ENCODE measurements at regions not wholly inside any gene's neighbourhood (a gene's known extent, or its start where the extent isn't known, plus 50 kb on each side); places are given as distances from the start of the nearest gene placed in this dataset.
A peak's percentile ranks its signal among the peaks of the same experiment; 100 is the strongest.

GRCh38 chr6:67839818-67840217, 795.3 kb upstream of the ADGRB3 start:
- Histone ChIP-seq H3K14ac (ENCODE audit: low read length) (no peak overlapping the region), H3K23ac (ENCODE audit: low read depth, low read length, poor library complexity) (no peak overlapping the region), H3K9ac (ENCODE audit: low read depth, low read length, poor library complexity) (no peak overlapping the region), H3K4me1 (ENCODE audit: control insufficient read depth in 2 of 2, insufficient read depth in 1 of 2, low read depth in 1 of 2, low read length in 2 of 2) (no peaks in the 10 kb centered on the region), H3K36me3 (replicated peaks in 1 of 2; ENCODE audit: control insufficient read depth in 2 of 2, insufficient read depth in 2 of 2, low read length in 2 of 2) (no peaks in the 10 kb centered on the region), H3K27me3 (ENCODE audit: control insufficient read depth in 3 of 3, insufficient read depth in 3 of 3, low read depth in 1 of 3, low read length in 3 of 3) (no peaks in the 10 kb centered on the region), H2BK5ac (ENCODE audit: low read length) (no peak overlapping the region), H3K4me3 (ENCODE audit: low read length in 2 of 2) (no peak overlapping the region), H3K79me1 (ENCODE audit: low read depth, low read length) (no peaks in the 10 kb centered on the region), H2AFZ (ENCODE audit: low read length) (no peak overlapping the region), H2BK120ac (ENCODE audit: low read depth, low read length) (no peak overlapping the region), H4K8ac (ENCODE audit: low read depth, low read length) (no peak overlapping the region), H3K18ac (ENCODE audit: low read length) (no peak overlapping the region), H3K9me3 (replicated peaks in 1 of 2; ENCODE audit: control insufficient read depth in 2 of 2, insufficient read depth in 1 of 2, low read depth in 1 of 2, low read length in 2 of 2) (peaks cover 0 to 2% of the 10 kb centered on the region in 2 donors), H4K91ac (ENCODE audit: low read depth, low read length, poor library complexity) (no peak overlapping the region), H3K4ac (ENCODE audit: low read length) (no peak overlapping the region), H2BK12ac (ENCODE audit: low read length) (no peak overlapping the region), H3K27ac (replicated peaks; ENCODE audit: low read length) (no peak overlapping the region), H3K4me2 (ENCODE audit: insufficient read depth, low read length, poor library complexity, severe bottlenecking) (no peak overlapping the region), H2BK15ac (ENCODE audit: low read length) (no peak overlapping the region), H2AK5ac (ENCODE audit: low read depth, low read length) (no peak overlapping the region)
- no peak for DNase-seq (ENCODE audit: low spot score)
- WGBS, 2 donors (ENCODE audit: extremely low coverage in 2 of 2, insufficient read length in 2 of 2, insufficient replicate concordance in 1 of 2), result no CpG with 5 or more reads among the region's 2 CpGs

- Histone ChIP-seq H3K9me3 (replicated peaks in 1 of 2; ENCODE audit: control insufficient read depth in 2 of 2, insufficient read depth in 1 of 2, low read depth in 1 of 2, low read length in 2 of 2) (no peaks in the 10 kb centered on the region), H3K27ac (replicated peaks; ENCODE audit: low read length) (no peak overlapping the region), H3K4me2 (ENCODE audit: insufficient read depth, low read length, poor library complexity, severe bottlenecking) (no peak overlapping the region), H2AFZ (ENCODE audit: low read length) (no peak overlapping the region), H2BK12ac (ENCODE audit: low read length) (no peak overlapping the region), H3K4me1 (ENCODE audit: control insufficient read depth in 2 of 2, insufficient read depth in 1 of 2, low read depth in 1 of 2, low read length in 2 of 2) (no peaks in the 10 kb centered on the region), H3K27me3 (ENCODE audit: control insufficient read depth in 3 of 3, insufficient read depth in 3 of 3, low read depth in 1 of 3, low read length in 3 of 3) (no peaks in the 10 kb centered on the region), H2BK5ac (ENCODE audit: low read length) (no peak overlapping the region), H3K9ac (ENCODE audit: low read depth, low read length, poor library complexity) (no peak overlapping the region), H3K79me1 (ENCODE audit: low read depth, low read length) (no peaks in the 10 kb centered on the region), H3K23ac (ENCODE audit: low read depth, low read length, poor library complexity) (no peak overlapping the region), H3K14ac (ENCODE audit: low read length) (peak overlapping the region; percentile 56), H3K36me3 (replicated peaks in 1 of 2; ENCODE audit: control insufficient read depth in 2 of 2, insufficient read depth in 2 of 2, low read length in 2 of 2) (no peaks in the 10 kb centered on the region), H2BK120ac (ENCODE audit: low read depth, low read length) (no peak overlapping the region), H4K91ac (ENCODE audit: low read depth, low read length, poor library complexity) (no peak overlapping the region), H2BK15ac (ENCODE audit: low read length) (no peak overlapping the region), H3K18ac (ENCODE audit: low read length) (no peak overlapping the region), H4K8ac (ENCODE audit: low read depth, low read length) (no peak overlapping the region), H3K4ac (ENCODE audit: low read length) (no peak overlapping the region), H2AK5ac (ENCODE audit: low read depth, low read length) (no peak overlapping the region), H3K4me3 (ENCODE audit: low read length in 2 of 2) (no peak overlapping the region)
- no peak for DNase-seq (ENCODE audit: low spot score)
- no CpG with 5 or more reads among the region's 36 CpGs for WGBS, 2 donors (ENCODE audit: extremely low coverage in 2 of 2, insufficient read length in 2 of 2, insufficient replicate concordance in 1 of 2)
These were observed 809.7 kb upstream of the ADGRB3 start for GRCh38 chr6:67825201-67825895.

GRCh38 chr6:67818322-67818721, 816.8 kb upstream of the ADGRB3 start:
- Histone ChIP-seq H3K23ac (ENCODE audit: low read depth, low read length, poor library complexity) (no peak overlapping the region), H2AFZ (ENCODE audit: low read length) (no peak overlapping the region), H3K4me3 (ENCODE audit: low read length in 2 of 2) (no peak overlapping the region), H2BK5ac (ENCODE audit: low read length) (no peak overlapping the region), H3K36me3 (replicated peaks in 1 of 2; ENCODE audit: control insufficient read depth in 2 of 2, insufficient read depth in 2 of 2, low read length in 2 of 2) (no peaks in the 10 kb centered on the region), H3K4ac (ENCODE audit: low read length) (no peak overlapping the region), H3K79me1 (ENCODE audit: low read depth, low read length) (no peaks in the 10 kb centered on the region), H3K27me3 (ENCODE audit: control insufficient read depth in 3 of 3, insufficient read depth in 3 of 3, low read depth in 1 of 3, low read length in 3 of 3) (no peaks in the 10 kb centered on the region), H3K4me2 (ENCODE audit: insufficient read depth, low read length, poor library complexity, severe bottlenecking) (no peak overlapping the region), H2BK15ac (ENCODE audit: low read length) (no peak overlapping the region), H3K9ac (ENCODE audit: low read depth, low read length, poor library complexity) (no peak overlapping the region), H2BK12ac (ENCODE audit: low read length) (no peak overlapping the region), H4K91ac (ENCODE audit: low read depth, low read length, poor library complexity) (no peak overlapping the region), H3K27ac (replicated peaks; ENCODE audit: low read length) (no peak overlapping the region), H3K4me1 (ENCODE audit: control insufficient read depth in 2 of 2, insufficient read depth in 1 of 2, low read depth in 1 of 2, low read length in 2 of 2) (no peaks in the 10 kb centered on the region), H4K8ac (ENCODE audit: low read depth, low read length) (no peak overlapping the region), H3K14ac (ENCODE audit: low read length) (no peak overlapping the region), H2BK120ac (ENCODE audit: low read depth, low read length) (no peak overlapping the region), H2AK5ac (ENCODE audit: low read depth, low read length) (no peak overlapping the region), H3K9me3 (replicated peaks in 1 of 2; ENCODE audit: control insufficient read depth in 2 of 2, insufficient read depth in 1 of 2, low read depth in 1 of 2, low read length in 2 of 2) (peaks cover 0 to 3% of the 10 kb centered on the region in 2 donors), H3K18ac (ENCODE audit: low read length) (no peak overlapping the region)
- no CpG with 5 or more reads among the region's 2 CpGs for WGBS, 2 donors (ENCODE audit: extremely low coverage in 2 of 2, insufficient read length in 2 of 2, insufficient replicate concordance in 1 of 2)
- DNase-seq (ENCODE audit: low spot score), result no peak

- WGBS, 2 donors (ENCODE audit: extremely low coverage in 2 of 2, insufficient read length in 2 of 2, insufficient replicate concordance in 1 of 2), result no CpG with 5 or more reads among the region's 2 CpGs
- DNase-seq (ENCODE audit: low spot score), result no peak
- Histone ChIP-seq H2BK120ac (ENCODE audit: low read depth, low read length) (no peak overlapping the region), H2BK15ac (ENCODE audit: low read length) (no peak overlapping the region), H3K4me1 (ENCODE audit: control insufficient read depth in 2 of 2, insufficient read depth in 1 of 2, low read depth in 1 of 2, low read length in 2 of 2) (no peaks in the 10 kb centered on the region), H3K9ac (ENCODE audit: low read depth, low read length, poor library complexity) (no peak overlapping the region), H4K8ac (ENCODE audit: low read depth, low read length) (no peak overlapping the region), H3K27me3 (ENCODE audit: control insufficient read depth in 3 of 3, insufficient read depth in 3 of 3, low read depth in 1 of 3, low read length in 3 of 3) (no peaks in the 10 kb centered on the region), H3K23ac (ENCODE audit: low read depth, low read length, poor library complexity) (no peak overlapping the region), H3K4me2 (ENCODE audit: insufficient read depth, low read length, poor library complexity, severe bottlenecking) (no peak overlapping the region), H2AFZ (ENCODE audit: low read length) (no peak overlapping the region), H3K4me3 (ENCODE audit: low read length in 2 of 2) (no peak overlapping the region), H3K18ac (ENCODE audit: low read length) (no peak overlapping the region), H2BK12ac (ENCODE audit: low read length) (no peak overlapping the region), H3K9me3 (replicated peaks in 1 of 2; ENCODE audit: control insufficient read depth in 2 of 2, insufficient read depth in 1 of 2, low read depth in 1 of 2, low read length in 2 of 2) (peaks cover 5% of the 10 kb centered on the region in 2 donors), H3K79me1 (ENCODE audit: low read depth, low read length) (no peaks in the 10 kb centered on the region), H4K91ac (ENCODE audit: low read depth, low read length, poor library complexity) (no peak overlapping the region), H3K14ac (ENCODE audit: low read length) (no peak overlapping the region), H2BK5ac (ENCODE audit: low read length) (no peak overlapping the region), H2AK5ac (ENCODE audit: low read depth, low read length) (no peak overlapping the region), H3K27ac (replicated peaks; ENCODE audit: low read length) (no peak overlapping the region), H3K36me3 (replicated peaks in 1 of 2; ENCODE audit: control insufficient read depth in 2 of 2, insufficient read depth in 2 of 2, low read length in 2 of 2) (no peaks in the 10 kb centered on the region), H3K4ac (ENCODE audit: low read length) (no peak overlapping the region)
These were observed 819.5 kb upstream of the ADGRB3 start for GRCh38 chr6:67815623-67816022.

Data from neuronal stem cell (in vitro differentiated cells).